ENCODE measurements at regions not wholly inside any gene's neighbourhood (a gene's known extent, or its start where the extent isn't known, plus 50 kb on each side); places are given as distances from the start of the nearest gene placed in this dataset.
A peak's percentile ranks its signal among the peaks of the same experiment; 100 is the strongest.
"Not testable (repeated sequence)": the region's sequence is repeated elsewhere in the genome, so short reads cannot be mapped to it uniquely, and the experiment has no call there.

DNA sequence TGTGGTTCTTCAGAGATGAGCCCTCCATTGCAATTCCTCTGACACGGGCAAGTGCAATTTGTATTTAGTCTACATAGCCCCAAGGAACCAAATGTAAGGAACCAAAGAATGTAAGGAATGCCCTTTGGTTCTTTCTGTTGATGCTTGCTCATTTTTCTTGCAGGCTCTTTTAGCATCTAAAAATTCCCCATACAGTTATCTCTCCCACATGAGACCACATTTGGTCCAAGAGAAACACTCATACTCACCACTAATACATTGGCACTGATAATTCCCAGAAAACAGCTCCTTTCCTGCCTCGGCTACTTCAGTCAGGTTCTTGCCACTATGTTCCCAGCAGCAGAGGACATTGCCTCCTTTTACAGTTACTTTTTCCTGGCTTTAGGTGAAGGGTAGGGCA lies 332.6 kb downstream of the AEBP2 start:
- no peak for DNase-seq

DNA sequence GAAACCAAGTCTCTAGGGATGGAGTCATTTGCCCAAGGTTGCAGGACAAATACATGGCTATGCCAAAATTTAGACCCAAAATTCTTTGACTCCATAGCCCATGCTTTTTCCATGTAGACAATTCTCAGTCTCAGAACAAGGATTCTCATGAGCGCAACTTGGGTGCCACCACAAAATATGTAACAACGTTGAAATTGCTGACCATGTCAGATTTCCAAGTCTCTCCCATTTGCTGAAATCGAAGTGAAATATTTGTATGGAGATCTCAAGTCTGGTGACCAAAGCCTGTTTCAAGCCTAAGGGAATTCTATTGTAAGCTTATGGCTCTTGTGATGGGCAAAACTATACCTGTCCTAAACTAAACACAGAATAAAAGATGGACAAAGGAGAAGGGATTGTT lies 333.5 kb downstream of the AEBP2 start:
- no peak for DNase-seq

DNA sequence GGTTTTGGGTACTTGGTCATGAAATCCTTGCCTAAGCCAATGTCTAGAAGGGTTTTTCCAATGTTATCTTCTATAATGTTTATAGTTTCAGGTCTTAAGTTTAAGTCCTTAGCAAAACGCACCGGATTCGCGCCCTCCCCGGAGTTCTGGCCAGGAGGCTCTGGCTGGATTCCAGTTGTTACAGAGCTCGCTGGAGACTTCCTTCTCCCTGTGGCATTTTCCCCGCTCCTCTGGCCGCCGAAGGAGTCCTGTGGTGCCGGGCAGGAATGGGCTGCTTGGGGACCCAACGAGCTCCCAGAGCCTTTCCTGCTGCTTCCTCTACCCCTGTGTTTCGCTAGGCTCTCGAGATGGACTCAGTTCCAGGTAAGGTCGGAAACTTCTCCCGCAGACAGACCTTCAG lies 335.9 kb downstream of the AEBP2 start:
- no peak for DNase-seq

DNA sequence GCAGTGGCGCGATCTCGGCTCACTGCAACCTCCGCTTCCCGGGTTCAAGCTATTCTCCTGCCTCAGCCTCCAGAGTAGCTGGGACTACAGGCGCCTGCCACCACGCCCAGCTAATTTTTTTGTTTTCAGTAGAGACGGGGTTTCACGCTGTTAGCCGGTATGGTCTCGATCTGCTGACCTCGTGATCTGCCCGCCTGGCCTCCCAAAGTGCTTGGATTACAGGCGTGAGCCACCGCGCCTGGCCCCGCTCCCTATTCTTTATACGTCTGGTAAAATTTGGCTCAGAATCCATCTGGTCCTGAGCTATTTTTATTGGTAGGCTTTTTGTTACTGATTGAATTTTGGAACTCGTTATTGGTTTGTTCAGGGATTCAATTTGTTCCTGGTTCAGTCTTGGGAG lies 336.7 kb downstream of the AEBP2 start:
- DNase-seq, result not testable (repeated sequence)

DNA sequence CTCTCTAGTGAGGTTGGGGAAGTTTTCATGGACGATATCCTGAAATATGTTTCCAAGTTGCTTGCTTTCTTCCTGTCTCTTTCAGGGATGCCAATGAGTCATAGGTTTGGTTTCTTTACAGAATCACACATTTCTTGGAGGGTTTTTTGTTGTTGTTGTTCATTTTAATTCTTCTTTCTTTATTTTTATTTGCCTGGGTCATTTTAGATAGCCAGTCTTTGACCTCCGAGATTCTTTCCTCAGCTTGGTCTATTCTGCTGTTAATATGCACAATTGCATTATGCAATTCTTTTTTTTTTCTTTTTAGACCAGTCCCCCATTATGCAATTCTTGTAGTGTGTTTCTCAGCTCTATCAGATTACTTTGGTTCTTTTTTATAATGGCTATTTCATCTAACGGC lies 338.9 kb downstream of the AEBP2 start:
- DNase-seq, result no peak

DNA sequence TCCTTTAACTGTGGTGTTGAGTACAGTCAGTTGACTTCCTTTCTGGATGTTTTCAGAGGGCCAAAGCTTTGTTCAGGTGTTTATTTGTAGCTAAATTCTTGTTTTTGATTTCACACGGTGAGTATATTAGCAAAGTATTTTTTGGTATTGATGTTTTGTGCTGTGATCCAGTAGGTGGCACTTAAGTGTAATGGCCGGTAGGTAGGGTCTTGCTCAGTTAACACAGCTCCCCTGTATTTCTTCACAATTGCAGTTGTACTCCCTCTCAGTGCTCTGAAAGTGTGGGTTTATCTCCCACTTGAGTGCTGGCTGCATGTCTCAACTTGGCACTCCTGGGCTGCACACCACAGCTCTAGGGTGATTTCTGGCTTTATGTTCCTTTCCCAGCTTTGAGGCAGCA lies 339.5 kb downstream of the AEBP2 start:
- no peak for DNase-seq

DNA sequence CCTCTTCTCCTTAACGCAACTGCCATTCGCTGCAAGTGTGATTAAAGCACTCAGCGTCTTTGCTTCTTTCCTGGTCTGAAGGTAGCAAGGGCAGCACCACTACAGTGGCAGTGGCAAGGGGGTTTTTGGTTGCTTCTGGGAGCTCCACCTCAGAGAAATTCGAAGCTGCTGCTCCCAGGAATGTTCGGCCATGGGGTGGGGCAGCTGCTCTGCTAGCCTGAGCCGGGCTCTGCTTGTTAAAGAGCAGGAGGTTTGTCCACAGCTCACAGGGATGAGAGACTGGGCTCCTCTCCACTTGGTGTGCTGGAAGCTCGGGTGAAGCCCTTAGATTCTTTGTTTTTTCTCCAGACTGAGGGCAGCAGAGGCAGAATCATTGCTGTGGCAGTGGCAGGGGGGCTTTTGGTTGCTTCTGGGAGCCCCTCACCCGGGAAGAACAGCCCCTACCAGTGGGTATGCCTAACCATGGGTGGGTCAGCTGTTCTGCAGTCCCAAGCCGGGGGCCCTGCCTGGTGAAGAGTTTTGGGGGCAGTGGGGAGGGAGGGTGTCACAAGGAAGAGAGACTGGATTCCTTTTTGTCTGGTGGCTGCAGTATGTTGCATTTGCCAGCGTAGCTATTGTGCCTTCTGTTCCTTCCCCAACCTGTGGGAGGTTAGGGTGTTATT lies 340.2 kb downstream of the AEBP2 start:
- DNase-seq, result no peak

DNA sequence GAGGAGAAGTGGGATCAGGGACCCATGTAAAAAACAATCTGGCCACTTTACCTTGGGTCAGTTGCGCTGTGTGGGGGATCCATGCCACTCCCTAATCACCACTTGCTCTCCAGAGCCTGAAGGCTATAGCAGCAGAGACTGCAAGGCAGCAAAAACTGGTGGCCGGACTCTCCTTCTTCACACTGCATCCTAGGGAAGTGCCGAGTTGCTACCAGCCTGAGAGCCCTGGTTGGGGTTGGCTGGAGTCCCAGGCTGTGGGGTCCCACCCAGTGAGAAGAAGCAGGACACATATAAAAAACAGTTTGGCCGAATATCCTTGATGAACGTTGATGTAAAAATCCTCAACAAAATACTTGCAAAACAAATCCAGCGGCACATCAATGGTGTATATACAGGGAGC lies 341.2 kb downstream of the AEBP2 start:
- no peak for DNase-seq

DNA sequence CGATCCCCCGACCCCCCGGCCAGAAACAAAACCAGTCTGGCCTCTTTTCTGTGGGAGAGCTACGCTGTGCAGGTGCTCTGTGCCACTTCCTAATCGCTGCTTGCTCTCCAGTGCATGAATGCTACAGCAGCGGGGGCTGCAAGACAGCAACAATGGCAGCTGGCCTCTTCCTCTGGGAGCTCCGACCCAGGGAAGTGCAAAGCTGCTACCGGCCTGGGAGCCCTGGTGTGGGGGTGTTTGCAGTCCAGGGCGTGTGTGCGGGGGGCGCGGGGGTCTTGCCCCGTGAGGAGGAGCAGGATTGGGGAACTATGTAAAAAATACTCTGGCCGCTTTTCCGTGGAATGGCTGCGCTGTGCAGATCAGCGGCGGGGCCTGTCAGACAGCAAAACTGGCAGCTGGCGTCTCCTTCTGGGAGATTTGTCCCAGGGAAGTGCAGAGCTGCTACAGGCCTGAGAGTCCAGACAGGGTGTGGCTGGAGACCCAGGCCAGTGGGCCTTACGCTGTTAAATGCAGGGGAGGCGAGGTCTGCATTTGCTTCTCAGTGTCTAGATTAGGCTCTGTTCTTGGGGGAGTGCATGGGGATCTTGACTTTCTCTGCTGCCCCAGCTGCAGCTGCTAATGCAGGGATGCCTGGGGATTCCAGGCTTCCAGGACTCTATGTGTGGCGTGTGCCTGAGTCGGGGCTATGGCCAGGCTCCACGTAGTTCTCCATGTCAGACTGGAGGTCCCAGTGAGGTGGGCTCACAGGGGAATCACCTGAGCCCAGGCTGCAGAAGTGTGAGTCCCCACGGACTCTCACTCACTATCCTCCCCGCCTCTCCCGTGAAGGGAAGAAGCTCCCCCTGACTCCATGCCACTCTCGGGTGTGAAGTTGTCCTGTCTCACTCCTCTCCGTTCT lies 344.5 kb downstream of the AEBP2 start:
- DNase-seq, result no peak

DNA sequence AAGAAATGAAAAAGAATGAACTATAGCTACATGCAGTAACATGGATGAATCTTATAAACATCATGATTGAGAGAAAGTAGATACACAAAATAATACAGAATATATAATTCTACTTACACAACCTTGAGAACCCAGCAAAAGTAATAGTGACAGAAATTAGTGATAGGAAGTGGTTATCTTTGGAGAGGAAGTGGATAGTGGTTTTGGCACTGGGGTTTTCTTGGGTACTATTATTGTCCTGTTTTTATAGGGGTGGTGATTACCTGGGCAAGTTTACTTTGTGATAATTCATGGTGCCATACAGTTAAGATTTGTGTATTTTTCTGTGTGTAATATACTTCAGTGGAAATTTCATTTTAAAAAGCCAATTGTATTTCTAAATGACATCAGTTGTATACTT lies 352.7 kb downstream of the AEBP2 start:
- no peak for DNase-seq

DNA sequence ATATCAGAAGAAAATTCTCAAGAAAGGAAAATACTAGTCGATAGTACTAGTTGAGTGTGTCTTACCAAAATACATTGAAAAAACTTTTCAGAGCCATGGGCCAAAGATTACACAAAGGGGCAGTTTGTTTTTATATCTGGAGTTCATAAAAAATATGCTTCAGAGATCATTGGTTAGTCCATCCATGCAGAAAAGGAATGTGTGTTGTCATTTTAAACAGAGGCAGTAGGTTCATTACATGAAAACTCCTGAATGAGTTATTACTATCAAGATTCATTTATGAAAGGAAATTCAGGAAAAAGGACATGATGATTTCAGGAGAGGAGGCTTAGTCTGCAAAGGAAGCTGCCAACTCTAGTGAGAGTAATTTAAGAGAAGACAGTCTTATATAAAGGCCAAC lies 354.8 kb downstream of the AEBP2 start:
- no peak for DNase-seq

DNA sequence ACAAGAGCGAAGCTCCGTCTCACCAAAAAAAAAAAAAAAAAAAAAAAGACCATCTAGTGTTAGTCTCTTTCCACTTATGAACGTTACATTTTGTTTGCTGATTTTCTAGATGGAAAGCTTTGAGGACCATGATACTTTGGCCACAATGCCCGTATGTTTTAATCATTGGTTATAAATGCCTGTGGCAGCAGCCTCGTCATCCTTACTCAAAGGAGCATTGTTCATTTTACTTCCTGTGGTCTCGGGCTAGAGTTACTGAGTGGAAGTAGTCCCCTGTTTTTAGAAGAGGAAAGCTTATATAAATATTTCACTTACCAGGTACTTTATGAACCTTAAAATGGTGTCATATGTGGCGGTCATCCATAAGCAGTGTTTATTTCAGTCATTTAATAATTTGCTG lies 359.9 kb downstream of the AEBP2 start:
- no peak for DNase-seq

DNA sequence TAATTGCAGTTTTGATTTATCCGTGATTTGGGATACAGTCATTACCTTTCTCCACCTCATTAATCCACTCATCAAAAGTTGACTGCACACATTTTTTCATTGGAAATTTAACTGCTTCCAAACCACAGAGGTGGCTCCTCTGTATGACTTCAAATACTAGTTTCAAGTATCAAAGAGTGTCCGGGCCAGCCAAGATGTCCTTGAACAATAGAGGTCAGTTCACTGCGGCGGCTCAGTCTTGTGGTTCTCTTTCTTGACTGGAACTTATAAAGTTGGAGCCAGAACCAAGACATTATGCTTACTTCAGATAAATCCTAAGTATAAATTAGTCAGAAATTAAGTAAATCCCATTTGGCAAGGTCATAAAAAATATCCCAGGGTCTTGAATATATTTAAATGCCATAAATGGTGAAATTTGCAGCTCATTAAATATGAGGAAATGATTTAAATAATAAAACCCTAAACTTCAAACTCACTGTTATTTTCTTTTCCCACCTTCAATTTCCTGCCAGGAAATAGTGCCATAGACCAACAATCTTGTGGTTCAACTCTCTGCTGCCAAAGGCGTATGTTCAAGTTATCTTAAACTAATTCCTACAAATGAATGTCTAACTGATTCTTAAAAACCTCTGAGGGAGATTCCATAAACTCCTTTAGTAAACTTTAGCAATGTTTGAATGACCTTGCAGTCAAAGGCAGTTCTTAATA lies 360.8 kb downstream of the AEBP2 start:
- DNase-seq, result no peak

DNA sequence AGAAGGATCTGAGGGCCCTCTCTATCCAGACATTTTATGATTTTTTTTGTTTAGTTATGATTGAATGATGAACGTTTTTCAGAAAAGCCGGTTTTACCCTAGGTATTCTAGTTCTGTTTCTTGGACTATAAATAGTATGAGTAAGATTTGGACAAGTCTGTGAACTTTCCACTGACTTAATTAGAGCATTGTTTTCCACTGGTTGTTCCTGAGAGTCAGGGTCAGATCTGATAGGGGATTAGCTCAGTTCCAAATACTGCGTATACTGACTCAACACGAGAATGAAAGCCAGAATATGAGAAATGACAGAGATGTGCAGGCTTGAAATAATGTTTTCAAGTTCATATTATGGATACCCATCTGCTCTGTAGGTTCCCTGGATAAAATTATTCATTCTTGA lies 361.6 kb downstream of the AEBP2 start:
- DNase-seq, result peak; percentile 10

DNA sequence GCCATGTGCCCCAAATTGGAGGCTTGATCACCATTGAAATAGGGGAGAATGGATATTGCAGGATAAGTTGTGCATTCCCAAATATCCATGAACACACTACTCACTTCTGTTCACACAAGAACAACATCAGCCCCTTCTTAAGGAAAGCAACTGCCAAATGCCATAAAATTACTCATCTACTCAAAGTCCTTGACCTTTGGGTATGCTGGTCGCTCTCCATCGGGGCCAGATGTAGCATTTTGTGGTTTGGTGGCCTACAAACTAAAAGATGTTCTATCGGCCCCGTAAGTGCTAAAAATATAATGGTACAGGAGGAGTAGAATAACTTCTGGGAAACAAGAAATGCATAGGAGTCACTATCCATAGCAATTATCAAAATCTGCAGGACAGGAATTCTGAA lies 362.6 kb downstream of the AEBP2 start:
- DNase-seq, result no peak

DNA sequence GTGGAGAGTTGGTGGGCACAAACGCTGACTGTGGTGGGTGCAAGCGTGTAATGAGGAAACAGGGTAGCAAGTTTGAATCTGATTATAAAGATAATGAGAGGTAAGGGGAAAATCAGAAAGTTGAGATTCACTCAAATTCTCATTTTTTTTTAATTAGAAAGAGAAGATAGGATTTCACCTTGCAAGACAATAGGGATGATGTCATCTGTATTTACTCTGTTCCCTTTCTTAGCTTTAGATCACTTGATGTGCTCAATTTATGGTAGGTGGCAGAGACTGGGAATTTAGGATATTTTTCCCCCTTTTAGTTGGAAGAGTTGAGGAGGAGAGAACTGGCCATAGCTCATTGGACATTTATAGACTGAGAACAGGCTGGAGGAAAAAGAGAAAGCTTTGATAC lies 363.6 kb downstream of the AEBP2 start:
- DNase-seq, result no peak

DNA sequence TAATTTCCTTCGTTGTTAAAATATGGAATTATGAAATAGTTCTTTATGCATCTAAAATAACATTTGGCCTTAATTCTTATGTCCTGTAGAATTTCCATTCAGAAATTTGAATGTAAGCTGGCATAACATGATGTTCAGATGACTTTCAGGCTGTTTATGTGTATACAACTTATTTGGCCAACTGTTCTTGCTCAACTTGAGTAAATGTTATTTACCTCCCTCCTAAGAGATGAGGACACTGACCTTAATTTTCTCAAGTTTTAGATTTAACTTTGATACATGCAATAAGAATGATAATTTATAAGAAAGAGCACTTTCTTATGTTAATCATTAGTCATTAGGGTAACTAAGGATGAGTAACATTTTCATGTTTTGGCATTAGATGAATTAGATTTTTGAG lies 365.4 kb downstream of the AEBP2 start:
- DNase-seq, result no peak

DNA sequence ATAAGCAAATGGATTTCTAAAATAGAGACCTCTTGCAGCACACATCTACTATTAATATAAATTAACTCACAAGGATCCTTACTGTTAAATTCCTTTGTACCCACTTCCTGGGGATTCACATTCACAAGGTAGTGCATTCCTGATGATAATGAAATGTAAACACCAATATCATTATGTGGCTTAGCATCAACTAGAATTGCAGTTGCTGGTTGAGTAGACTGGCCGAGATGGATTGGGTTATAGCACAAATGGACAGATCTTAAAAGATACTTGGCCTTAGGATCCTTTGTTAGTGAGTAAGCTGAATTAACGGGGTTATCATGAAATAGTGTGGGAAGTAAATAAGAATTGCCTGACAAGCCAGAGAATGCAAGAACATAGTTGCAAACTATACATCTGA lies 369.1 kb downstream of the AEBP2 start:
- no peak for DNase-seq

DNA sequence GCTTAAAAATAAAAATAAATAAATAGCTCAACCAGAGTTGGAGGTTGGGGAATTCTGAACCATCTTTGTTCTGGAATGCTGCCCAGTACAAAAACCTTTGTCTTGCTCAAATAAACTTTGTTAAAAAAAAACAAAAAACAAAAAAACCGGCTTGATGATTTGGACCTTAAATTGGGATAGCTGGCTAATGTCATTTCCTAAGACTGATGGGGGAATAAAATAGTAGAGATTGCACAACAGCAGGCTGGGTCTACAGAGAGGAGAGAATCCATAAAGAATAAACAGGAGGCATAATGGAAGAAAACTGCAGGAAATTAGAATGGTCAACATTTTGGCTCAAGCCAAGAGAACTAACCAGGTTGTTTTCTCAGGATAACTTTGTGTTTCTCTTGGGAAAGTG lies 370.9 kb downstream of the AEBP2 start:
- DNase-seq, result no peak

DNA sequence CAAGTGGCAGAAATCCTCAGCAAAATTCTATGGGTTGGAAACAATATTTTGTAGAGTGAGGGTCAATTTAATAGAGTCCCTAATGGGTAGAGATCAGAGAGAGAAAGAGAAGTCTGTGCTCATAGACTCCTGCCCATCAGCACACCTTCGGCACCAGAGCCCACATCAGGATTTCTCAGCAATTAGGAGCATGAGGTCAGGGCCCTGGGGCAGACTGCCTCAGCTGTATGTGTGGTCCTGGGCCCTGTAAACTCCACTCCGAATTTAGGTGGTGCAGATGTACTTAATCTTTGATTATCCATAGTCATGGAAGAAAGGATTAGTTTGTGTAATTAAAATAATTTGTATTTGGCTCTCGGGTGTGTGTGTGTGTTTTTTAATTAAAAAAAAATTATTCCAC lies 372.6 kb downstream of the AEBP2 start:
- no peak for DNase-seq

DNA sequence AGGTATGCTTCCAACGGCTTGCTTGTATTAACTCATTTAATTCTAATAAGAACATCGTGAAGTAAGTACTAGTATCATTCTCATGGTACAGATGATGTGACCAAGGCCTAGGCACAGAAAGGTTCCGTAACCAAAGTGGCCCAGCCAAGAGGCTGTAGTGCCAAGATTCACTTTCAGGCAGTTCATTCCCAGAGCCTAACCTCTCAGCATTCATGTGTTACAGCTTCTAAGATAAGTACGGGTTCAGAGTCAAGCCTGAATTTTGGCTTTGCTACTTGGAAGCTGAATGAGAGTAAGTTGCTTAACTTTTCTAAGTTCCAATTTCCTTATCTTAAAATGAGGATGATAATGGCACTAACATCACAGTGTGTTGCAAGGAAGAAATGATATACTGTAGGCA lies 379.9 kb downstream of the AEBP2 start:
- no peak for DNase-seq

DNA sequence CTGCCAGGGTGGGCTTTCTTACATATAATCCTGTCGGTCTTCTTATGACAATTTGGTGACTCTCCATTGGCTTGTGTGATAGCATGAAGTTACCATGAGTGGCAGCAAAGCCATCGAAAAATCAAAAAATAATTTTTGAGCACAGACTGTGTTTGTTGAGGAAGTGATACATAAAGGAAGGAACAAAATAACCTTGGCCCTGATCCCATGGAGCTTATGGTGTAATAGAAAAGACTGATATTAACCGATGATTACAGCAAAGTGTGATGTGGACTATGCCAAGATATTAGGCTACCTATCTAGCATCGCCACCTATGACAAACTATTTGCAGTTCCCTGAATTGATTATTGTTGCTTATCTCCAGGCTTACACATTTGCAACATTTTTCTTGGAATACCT lies 383.2 kb downstream of the AEBP2 start:
- no peak for DNase-seq

DNA sequence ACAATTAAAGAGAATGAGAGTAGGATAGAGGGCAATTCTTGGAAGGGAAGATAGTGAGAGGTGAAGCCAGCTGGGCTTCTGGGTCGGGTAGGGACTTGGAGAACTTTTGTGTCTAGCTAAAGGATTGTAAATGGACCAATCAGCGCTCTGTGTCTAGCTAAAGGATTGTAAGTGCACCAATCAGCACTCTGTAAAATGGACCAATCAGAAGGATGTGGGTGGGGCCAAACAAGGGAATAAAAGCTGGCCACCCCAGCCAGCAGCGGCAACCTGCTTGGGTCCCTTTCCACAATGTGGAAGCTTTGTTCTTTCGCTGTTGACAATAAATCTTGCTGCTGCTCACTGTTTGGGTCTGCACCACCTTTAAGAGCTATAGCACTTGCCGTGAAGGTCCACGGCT lies 384.0 kb downstream of the AEBP2 start:
- not testable (repeated sequence) for DNase-seq
